Neural cell (in vitro differentiated cells): ENCODE measurements at regions not wholly inside any gene's neighbourhood (a gene's known extent, or its start where the extent isn't known, plus 50 kb on each side); places are given as distances from the start of the nearest gene placed in this dataset.
"Not testable (repeated sequence)": the region's sequence is repeated elsewhere in the genome, so short reads cannot be mapped to it uniquely, and the experiment has no call there.

Experiments
- H2AFZ ChIP-seq: fragments of 200-600, 300-800 bp; sonication (generic), shearing (Covaris generic); 2 replicates; pipeline ENCODE4 v1.6.0; 2014; ENCODE audit warnings: low read depth, mild to moderate bottlenecking, antibody characterized with exemption, low read length, moderate library complexity
- H3F3A ChIP-seq: fragments of 200-600 bp; shearing (Covaris generic); 2 replicates; pipeline ENCODE4 v1.6.1; 2016; ENCODE audit warnings: mild to moderate bottlenecking, moderate library complexity, mixed read lengths, antibody characterized with exemption, low read length; ENCODE audit not compliant: insufficient read depth, poor library complexity, severe bottlenecking
- H3K27ac ChIP-seq: fragments of 200-600, 300-800 bp; sonication (generic), shearing (Covaris generic); 2 replicates; pipeline ENCODE4 v1.5.1; 2014; ENCODE audit warnings: mild to moderate bottlenecking, low read length, moderate library complexity
- H3K27me3 ChIP-seq: fragments of 300-800, 200-600 bp; sonication (generic), shearing (Covaris generic); 2 replicates; pipeline ENCODE4 v1.6.0; 2014; ENCODE audit warnings: mild to moderate bottlenecking, low read depth, low read length, moderate library complexity; ENCODE audit not compliant: insufficient read depth
- H3K36me3 ChIP-seq: fragments of 300-800, 200-600 bp; sonication (generic), shearing (Covaris generic); 2 replicates; pipeline ENCODE4 v1.5.1; 2014; ENCODE audit warnings: mild to moderate bottlenecking, antibody characterized with exemption, low read length, moderate library complexity; ENCODE audit not compliant: insufficient read depth
- H3K4me2 ChIP-seq: fragments of 300-800, 200-600 bp; sonication (generic), shearing (Covaris generic); 2 replicates; pipeline ENCODE4 v1.6.0; 2014; ENCODE audit warnings: mild to moderate bottlenecking, low read length
- H3K4me3 ChIP-seq: fragments of 300-800, 200-600 bp; sonication (generic), shearing (Covaris generic); 2 replicates; pipeline ENCODE4 v1.5.1; 2014; ENCODE audit warnings: mild to moderate bottlenecking, low read length, moderate library complexity
- H3K79me2 ChIP-seq: fragments of 200-600 bp; shearing (Covaris generic); replicated peaks from 2 replicates; pipeline ENCODE4 v1.6.0; 2014; ENCODE audit warnings: mild to moderate bottlenecking, low read length, moderate library complexity; ENCODE audit not compliant: insufficient read depth
- H3K9ac ChIP-seq: fragments of 300-800, 200-600 bp; sonication (generic), shearing (Covaris generic); 2 replicates; pipeline ENCODE4 v1.6.1; 2016; ENCODE audit warnings: mild to moderate bottlenecking, low read length, mixed read lengths
- H3K9me2 ChIP-seq: fragments of 200-600 bp; shearing (Covaris generic); 2 replicates; pipeline ENCODE4 v1.6.1; 2016; ENCODE audit warnings: mild to moderate bottlenecking, low read length, mixed read lengths; ENCODE audit not compliant: insufficient read depth
- H3K9me3 ChIP-seq: fragments of 200-600, 300-800 bp; sonication (generic), shearing (Covaris generic); 2 replicates; pipeline ENCODE4 v1.6.1; 2016; ENCODE audit warnings: mild to moderate bottlenecking, mixed run types, low read length, moderate library complexity, mixed read lengths
- H4K20me1 ChIP-seq: fragments of 200-600 bp; shearing (Covaris generic); 2 replicates; pipeline ENCODE4 v1.6.1; 2016; ENCODE audit warnings: mild to moderate bottlenecking, mixed run types; ENCODE audit not compliant: insufficient read depth

- not testable (repeated sequence) for H3F3A ChIP-seq, H3K27ac ChIP-seq, H3K9me3 ChIP-seq, H3K9me2 ChIP-seq, H3K4me3 ChIP-seq, H3K4me2 ChIP-seq, H2AFZ ChIP-seq, H3K27me3 ChIP-seq, H4K20me1 ChIP-seq, H3K79me2 ChIP-seq, H3K36me3 ChIP-seq, H3K9ac ChIP-seq
Measured at GRCh38 chr9:40971773-40972172, 156.7 kb downstream of the FOXD4L6 start.

- not testable (repeated sequence) for H3K4me3 ChIP-seq, H3K9me3 ChIP-seq, H3F3A ChIP-seq, H3K4me2 ChIP-seq, H3K27me3 ChIP-seq, H3K9ac ChIP-seq, H3K79me2 ChIP-seq, H4K20me1 ChIP-seq, H3K9me2 ChIP-seq, H3K27ac ChIP-seq, H3K36me3 ChIP-seq, H2AFZ ChIP-seq
Measured at GRCh38 chr9:40970340-40970739, 158.1 kb downstream of the FOXD4L6 start.

GRCh38 chr9:40962461-40962860 lies 166.0 kb downstream of the FOXD4L6 start:
- H3K4me2 ChIP-seq, H3K27ac ChIP-seq, H3F3A ChIP-seq, H3K4me3 ChIP-seq, H3K27me3 ChIP-seq, H3K36me3 ChIP-seq, H4K20me1 ChIP-seq, H3K9ac ChIP-seq, H3K79me2 ChIP-seq, H3K9me3 ChIP-seq, H3K9me2 ChIP-seq, H2AFZ ChIP-seq: not testable (repeated sequence)

GRCh38 chr9:40951876-40952494 lies 176.5 kb downstream of the FOXD4L6 start:
- not testable (repeated sequence) for H4K20me1 ChIP-seq, H3K9me2 ChIP-seq, H3K9me3 ChIP-seq, H3K9ac ChIP-seq, H3K79me2 ChIP-seq, H3K27me3 ChIP-seq, H3K4me2 ChIP-seq, H3K4me3 ChIP-seq, H3K27ac ChIP-seq, H2AFZ ChIP-seq, H3F3A ChIP-seq, H3K36me3 ChIP-seq

- H3K9ac ChIP-seq, H3K79me2 ChIP-seq, H4K20me1 ChIP-seq, H2AFZ ChIP-seq, H3K4me3 ChIP-seq, H3K27ac ChIP-seq, H3K9me3 ChIP-seq, H3K36me3 ChIP-seq, H3K9me2 ChIP-seq, H3F3A ChIP-seq, H3K27me3 ChIP-seq, H3K4me2 ChIP-seq: not testable (repeated sequence)
Measured at GRCh38 chr9:40946228-40946627, 182.3 kb downstream of the FOXD4L6 start.

GRCh38 chr9:40942730-40943129 lies 185.8 kb downstream of the FOXD4L6 start:
- H3K9ac ChIP-seq = not testable (repeated sequence)

GRCh38 chr9:40939888-40940209 lies 188.6 kb downstream of the FOXD4L6 start:
- not testable (repeated sequence) for H3K27me3 ChIP-seq, H3K27ac ChIP-seq, H3K36me3 ChIP-seq, H4K20me1 ChIP-seq, H3K4me2 ChIP-seq, H3K9me2 ChIP-seq, H3K9me3 ChIP-seq, H3K9ac ChIP-seq, H3F3A ChIP-seq, H2AFZ ChIP-seq, H3K4me3 ChIP-seq, H3K79me2 ChIP-seq

More at GRCh38 chr9:40942730-40943129, 185.8 kb downstream of the FOXD4L6 start:
- not testable (repeated sequence) for H3K9me2 ChIP-seq, H3K9me3 ChIP-seq, H4K20me1 ChIP-seq, H3K4me3 ChIP-seq, H3K27ac ChIP-seq, H3F3A ChIP-seq, H3K36me3 ChIP-seq, H3K4me2 ChIP-seq, H2AFZ ChIP-seq, H3K27me3 ChIP-seq, H3K79me2 ChIP-seq

- not testable (repeated sequence) for H3K9ac ChIP-seq, H3K9me2 ChIP-seq, H2AFZ ChIP-seq, H3K4me3 ChIP-seq, H3K9me3 ChIP-seq, H3F3A ChIP-seq, H3K4me2 ChIP-seq, H3K36me3 ChIP-seq, H3K27me3 ChIP-seq, H4K20me1 ChIP-seq, H3K27ac ChIP-seq, H3K79me2 ChIP-seq
Measured at GRCh38 chr9:40939201-40939887, 189.1 kb downstream of the FOXD4L6 start.
